Ishikawa (cell line): ENCODE measurements at regions not wholly inside any gene's neighbourhood (a gene's known extent, or its start where the extent isn't known, plus 50 kb on each side); places are given as distances from the start of the nearest gene placed in this dataset.
A peak's percentile ranks its signal among the peaks of the same experiment; 100 is the strongest.

ENCODE experiments used
- CEBPB ChIP-seq: IDR thresholded peaks from 2 replicates; pipeline ENCODE4 v1.6.1; 2012
- CREB1 ChIP-seq: IDR thresholded peaks from 2 replicates; pipeline ENCODE4 v1.6.1; 2012; ENCODE audit warnings: low read depth
- EGR1 ChIP-seq: IDR thresholded peaks from 2 replicates; pipeline ENCODE4 v1.6.1; 2012
- EP300 ChIP-seq: IDR thresholded peaks from 2 replicates; pipeline ENCODE4 v1.6.1; 2012; ENCODE audit warnings: borderline replicate concordance
- FOXM1 ChIP-seq: IDR thresholded peaks from 2 replicates; pipeline ENCODE4 v1.6.1; 2012; ENCODE audit warnings: low read depth, borderline replicate concordance
- NFIC ChIP-seq: IDR thresholded peaks from 2 replicates; pipeline ENCODE4 v1.6.1; 2012
- RAD21 ChIP-seq: IDR thresholded peaks from 2 replicates; pipeline ENCODE4 v1.6.1; 2012; ENCODE audit warnings: low read depth
- TAF1 ChIP-seq: IDR thresholded peaks from 2 replicates; pipeline ENCODE4 v1.6.1; 2012; ENCODE audit warnings: low read depth, mild to moderate bottlenecking
- TCF12 ChIP-seq: IDR thresholded peaks from 2 replicates; pipeline ENCODE4 v1.6.1; 2012; ENCODE audit warnings: low read depth
- TEAD4 ChIP-seq: IDR thresholded peaks from 2 replicates; pipeline ENCODE4 v1.6.1; 2012
- USF1 ChIP-seq: IDR thresholded peaks from 2 replicates; pipeline ENCODE4 v1.6.1; 2012
- YY1 ChIP-seq: IDR thresholded peaks from 2 replicates; pipeline ENCODE4 v1.6.1; 2012; ENCODE audit warnings: low read depth
- ZBTB7A ChIP-seq: IDR thresholded peaks from 2 replicates; pipeline ENCODE4 v1.6.1; 2012; ENCODE audit warnings: low read depth
- TF ChIP-seq, protein P1 (sequence below): IDR thresholded peaks from 2 replicates; pipeline ENCODE4 v1.6.1; 2012; ENCODE audit warnings: low read depth, mild to moderate bottlenecking
- TF ChIP-seq, protein P2 (sequence below): IDR thresholded peaks from 2 replicates; pipeline ENCODE4 v1.6.1; 2012

DNA sequence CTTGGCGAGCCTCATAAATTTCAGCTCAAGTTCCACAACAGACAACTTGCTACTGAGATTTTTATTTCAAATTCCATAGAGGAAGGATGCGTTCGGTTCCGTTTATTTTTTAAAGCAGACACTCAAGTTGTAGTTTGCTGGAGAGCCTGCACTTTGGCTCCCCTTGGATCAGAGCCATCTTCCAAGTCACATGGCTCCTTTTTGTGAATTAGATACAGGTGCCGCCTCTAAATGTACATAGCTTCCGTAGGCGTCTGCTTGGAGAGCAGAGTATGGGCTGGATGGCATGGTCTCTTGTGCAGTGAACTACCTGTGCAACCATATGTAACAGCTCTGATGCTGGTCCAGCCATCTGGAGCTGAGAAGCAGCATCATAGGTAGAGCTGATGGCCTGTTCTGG lies 73.9 kb upstream of the WWC1 start:
- TF ChIP-seq, protein P1, sequence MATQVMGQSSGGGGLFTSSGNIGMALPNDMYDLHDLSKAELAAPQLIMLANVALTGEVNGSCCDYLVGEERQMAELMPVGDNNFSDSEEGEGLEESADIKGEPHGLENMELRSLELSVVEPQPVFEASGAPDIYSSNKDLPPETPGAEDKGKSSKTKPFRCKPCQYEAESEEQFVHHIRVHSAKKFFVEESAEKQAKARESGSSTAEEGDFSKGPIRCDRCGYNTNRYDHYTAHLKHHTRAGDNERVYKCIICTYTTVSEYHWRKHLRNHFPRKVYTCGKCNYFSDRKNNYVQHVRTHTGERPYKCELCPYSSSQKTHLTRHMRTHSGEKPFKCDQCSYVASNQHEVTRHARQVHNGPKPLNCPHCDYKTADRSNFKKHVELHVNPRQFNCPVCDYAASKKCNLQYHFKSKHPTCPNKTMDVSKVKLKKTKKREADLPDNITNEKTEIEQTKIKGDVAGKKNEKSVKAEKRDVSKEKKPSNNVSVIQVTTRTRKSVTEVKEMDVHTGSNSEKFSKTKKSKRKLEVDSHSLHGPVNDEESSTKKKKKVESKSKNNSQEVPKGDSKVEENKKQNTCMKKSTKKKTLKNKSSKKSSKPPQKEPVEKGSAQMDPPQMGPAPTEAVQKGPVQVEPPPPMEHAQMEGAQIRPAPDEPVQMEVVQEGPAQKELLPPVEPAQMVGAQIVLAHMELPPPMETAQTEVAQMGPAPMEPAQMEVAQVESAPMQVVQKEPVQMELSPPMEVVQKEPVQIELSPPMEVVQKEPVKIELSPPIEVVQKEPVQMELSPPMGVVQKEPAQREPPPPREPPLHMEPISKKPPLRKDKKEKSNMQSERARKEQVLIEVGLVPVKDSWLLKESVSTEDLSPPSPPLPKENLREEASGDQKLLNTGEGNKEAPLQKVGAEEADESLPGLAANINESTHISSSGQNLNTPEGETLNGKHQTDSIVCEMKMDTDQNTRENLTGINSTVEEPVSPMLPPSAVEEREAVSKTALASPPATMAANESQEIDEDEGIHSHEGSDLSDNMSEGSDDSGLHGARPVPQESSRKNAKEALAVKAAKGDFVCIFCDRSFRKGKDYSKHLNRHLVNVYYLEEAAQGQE = no peak
- TF ChIP-seq CEBPB (no peak), ZBTB7A (no peak), CREB1 (no peak), NFIC (no peak), FOXM1 (no peak), USF1 (no peak), TCF12 (no peak), EGR1 (no peak), RAD21 (no peak), YY1 (no peak)
- TF ChIP-seq, protein P2, sequence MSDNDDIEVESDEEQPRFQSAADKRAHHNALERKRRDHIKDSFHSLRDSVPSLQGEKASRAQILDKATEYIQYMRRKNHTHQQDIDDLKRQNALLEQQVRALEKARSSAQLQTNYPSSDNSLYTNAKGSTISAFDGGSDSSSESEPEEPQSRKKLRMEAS = no peak

DNA sequence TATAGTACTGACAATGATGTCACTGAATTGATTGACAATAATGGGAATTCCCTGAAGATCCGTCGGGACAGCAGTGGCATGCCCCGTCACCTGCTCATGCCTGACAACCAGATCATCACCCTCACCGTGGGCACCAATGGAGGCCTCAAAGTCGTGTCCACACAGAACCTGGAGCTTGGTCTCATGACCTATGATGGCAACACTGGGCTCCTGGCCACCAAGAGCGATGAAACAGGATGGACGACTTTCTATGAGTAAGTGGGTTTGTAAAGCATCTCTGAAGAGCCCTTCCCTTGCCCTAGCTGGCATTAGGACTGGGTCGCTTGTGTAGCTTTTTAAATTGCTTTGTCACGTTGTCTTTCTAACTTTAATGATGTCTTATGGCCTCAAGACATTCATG lies 72.7 kb upstream of the WWC1 start:
- no peak for TF ChIP-seq NFIC
- no peak for TF ChIP-seq TAF1
- no peak for TF ChIP-seq CREB1
- no peak for TF ChIP-seq ZBTB7A

- no peak for TF ChIP-seq USF1
- TF ChIP-seq EGR1 = no peak
- TF ChIP-seq, protein P1 = no peak
- no peak for TF ChIP-seq TAF1
- TF ChIP-seq RAD21 = peak; percentile 92
- TF ChIP-seq NFIC = no peak
- no peak for TF ChIP-seq FOXM1
Observed at GRCh38 chr5:168219515-168220410, 71.7 kb upstream of the WWC1 start.

GRCh38 chr5:168224085-168224484 lies 67.4 kb upstream of the WWC1 start:
- TF ChIP-seq USF1 = no peak
- TF ChIP-seq RAD21 = no peak
- no peak for TF ChIP-seq EP300
- no peak for TF ChIP-seq EGR1
- TF ChIP-seq TEAD4 = no peak
- no peak for TF ChIP-seq NFIC

DNA sequence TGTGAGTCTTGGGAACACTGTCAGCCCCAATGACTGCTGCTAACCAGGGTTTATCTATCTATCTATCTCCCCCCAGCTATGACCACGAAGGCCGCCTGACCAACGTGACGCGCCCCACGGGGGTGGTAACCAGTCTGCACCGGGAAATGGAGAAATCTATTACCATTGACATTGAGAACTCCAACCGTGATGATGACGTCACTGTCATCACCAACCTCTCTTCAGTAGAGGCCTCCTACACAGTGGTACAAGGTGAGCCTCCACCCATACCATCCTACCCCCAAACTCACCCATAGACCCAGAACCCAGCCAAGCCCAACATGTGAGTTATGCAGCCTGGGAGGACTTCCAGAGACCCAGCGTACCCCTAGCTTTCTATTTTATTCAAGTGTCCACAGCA lies 65.4 kb upstream of the WWC1 start:
- TF ChIP-seq TCF12 (no peak), TEAD4 (no peak), EP300 (no peak), USF1 (no peak), CREB1 (no peak), YY1 (no peak), NFIC (no peak), TAF1 (no peak), ZBTB7A (no peak), CEBPB (no peak), RAD21 (no peak), FOXM1 (no peak), EGR1 (no peak)
- TF ChIP-seq, protein P1 = no peak
- TF ChIP-seq, protein P2 = no peak
